ENCODE measurements at regions not wholly inside any gene's neighbourhood (a gene's known extent, or its start where the extent isn't known, plus 50 kb on each side); places are given as distances from the start of the nearest gene placed in this dataset.
A peak's percentile ranks its signal among the peaks of the same experiment; 100 is the strongest.

GRCh38 chr7:22676385-22676784, 50.6 kb upstream of the IL6 start:
- no peak for DNase-seq (ENCODE audit: low read depth, low spot score)

DNA sequence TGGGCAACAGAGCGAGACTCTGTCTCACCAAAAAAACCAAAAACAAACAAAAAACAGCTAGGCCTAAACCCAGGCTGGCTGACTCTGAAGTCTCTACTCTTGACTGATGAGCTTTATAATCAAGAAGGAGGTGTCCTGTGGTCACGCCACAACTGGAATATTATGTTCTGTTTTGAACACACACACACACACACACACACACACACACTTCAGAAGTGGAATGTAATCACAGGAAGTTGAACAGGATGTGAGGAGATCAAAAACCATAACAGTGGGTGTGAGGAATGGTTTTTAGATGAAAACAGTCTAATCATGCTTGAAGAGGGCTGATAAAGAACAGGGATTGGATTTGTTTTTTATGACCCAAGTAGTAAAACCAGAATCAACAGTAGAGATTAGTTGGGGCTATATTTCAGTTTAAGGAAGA, 51.1 kb upstream of the IL6 start:
- DNase-seq (ENCODE audit: low read depth, low spot score): no peak

GRCh38 chr7:22675421-22675820, 51.6 kb upstream of the IL6 start:
- no peak for DNase-seq (ENCODE audit: low read depth, low spot score)

- no peak for DNase-seq (ENCODE audit: low read depth, low spot score)
Observed at GRCh38 chr7:22672846-22673680, 53.9 kb upstream of the IL6 start.

DNA sequence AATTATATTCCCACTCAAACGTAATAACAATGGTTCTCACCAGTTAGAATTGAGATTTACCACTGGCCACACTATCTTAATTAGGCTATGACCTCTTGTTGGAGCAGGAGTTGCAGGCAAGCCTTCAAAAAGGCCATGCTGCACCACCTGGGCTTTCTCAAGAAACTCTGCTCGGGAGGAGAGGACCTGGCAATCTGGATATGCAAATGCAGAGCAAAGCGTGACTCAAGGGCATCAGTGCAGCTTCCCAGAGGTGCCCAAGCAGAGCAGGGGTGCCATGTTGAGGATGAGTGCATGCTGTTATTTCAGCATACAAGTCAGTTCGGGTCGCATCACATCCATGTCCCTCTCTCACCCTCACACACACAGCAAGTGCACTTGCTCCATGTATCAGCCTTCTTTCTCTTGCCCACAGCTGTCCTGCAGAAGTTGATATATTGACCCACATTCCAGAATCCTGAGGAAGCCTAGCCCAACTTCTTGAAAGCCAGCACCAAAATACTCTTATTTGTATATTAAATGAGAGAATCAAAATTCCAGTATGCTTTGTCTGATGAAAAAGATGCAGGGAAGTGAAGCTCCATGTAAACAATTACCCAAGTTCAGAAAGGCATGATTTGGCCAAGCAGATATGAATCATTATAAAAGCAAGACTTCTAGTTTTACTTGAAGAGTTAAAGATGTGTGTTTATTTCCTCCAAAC, 55.7 kb upstream of the IL6 start:
- DNase-seq (ENCODE audit: low read depth, low spot score): no peak

DNA sequence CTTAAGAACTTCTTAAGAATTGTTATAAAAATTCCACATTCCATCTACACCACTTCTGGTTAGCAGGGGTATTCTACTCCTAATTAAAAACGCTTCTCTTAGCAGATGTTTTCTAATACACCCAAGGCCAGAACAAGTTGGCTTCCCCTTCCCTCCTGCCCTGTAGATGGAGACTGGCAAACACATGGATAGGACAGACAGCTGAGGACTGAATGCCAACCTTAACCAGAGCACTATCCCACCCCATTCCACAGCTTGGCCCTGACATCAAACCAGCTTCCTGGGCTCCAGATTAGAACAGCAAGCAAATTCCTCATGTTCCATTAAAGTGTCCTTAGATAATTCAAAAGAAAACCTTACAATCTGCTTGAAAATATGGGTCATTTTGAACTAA, 56.6 kb upstream of the IL6 start:
- DNase-seq (ENCODE audit: low read depth, low spot score): no peak

- no peak for DNase-seq (ENCODE audit: low read depth, low spot score)
Observed at GRCh38 chr7:22669692-22670421, 57.1 kb upstream of the IL6 start.

- no peak for DNase-seq (ENCODE audit: low read depth, low spot score)
Observed at GRCh38 chr7:22668971-22669401, 58.0 kb upstream of the IL6 start.

GRCh38 chr7:22667562-22668239, 59.3 kb upstream of the IL6 start:
- DNase-seq (ENCODE audit: low read depth, low spot score): peak; percentile 87

GRCh38 chr7:22667187-22667561, 59.8 kb upstream of the IL6 start:
- DNase-seq (ENCODE audit: low read depth, low spot score): no peak

- no peak for DNase-seq (ENCODE audit: low read depth, low spot score)
Observed at GRCh38 chr7:22666732-22667131, 60.3 kb upstream of the IL6 start.

DNA sequence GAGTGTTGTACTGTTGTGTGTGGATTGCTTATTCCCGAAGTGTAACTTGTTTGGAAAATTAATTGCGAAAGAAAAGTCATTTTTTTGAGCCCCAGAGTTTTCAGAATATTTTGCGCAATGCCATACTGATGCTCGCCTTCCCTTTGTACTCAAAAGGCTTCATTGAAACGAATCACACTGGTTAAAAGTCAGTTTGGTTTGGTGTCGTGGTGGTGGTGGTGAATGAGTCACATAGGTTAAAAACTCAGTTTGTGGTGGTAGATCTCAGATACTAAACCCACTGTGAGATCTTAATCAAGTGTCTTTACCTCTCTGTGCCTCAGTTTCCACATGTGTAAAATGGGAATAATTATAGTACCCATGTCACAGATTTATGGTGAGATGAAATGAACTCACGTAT, 61.1 kb upstream of the IL6 start:
- no peak for DNase-seq (ENCODE audit: low read depth, low spot score)

GRCh38 chr7:22664988-22665798, 61.8 kb upstream of the IL6 start:
- DNase-seq (ENCODE audit: low read depth, low spot score): no peak

GRCh38 chr7:22663721-22664120, 63.3 kb upstream of the IL6 start:
- no peak for DNase-seq (ENCODE audit: low read depth, low spot score)

DNA sequence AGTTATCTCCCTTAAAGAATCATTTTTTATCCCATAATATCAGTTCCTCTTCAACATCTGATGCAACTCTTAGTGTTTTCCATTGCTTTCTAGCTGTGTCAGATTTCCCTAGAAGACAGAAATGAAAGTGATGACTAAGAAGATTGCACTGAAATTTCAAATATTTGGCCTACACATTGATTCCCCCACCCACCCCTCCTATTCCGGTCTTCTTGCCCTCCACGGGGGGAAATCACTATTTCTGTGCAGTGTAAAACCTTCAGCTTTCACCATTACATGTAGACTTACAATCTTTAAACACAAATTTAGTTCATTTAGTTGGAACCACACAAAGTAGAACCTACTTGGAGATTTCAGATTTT, 63.7 kb upstream of the IL6 start:
- no peak for DNase-seq (ENCODE audit: low read depth, low spot score)

- DNase-seq (ENCODE audit: low read depth, low spot score): no peak
Observed at GRCh38 chr7:22662556-22663356, 64.2 kb upstream of the IL6 start.

DNA sequence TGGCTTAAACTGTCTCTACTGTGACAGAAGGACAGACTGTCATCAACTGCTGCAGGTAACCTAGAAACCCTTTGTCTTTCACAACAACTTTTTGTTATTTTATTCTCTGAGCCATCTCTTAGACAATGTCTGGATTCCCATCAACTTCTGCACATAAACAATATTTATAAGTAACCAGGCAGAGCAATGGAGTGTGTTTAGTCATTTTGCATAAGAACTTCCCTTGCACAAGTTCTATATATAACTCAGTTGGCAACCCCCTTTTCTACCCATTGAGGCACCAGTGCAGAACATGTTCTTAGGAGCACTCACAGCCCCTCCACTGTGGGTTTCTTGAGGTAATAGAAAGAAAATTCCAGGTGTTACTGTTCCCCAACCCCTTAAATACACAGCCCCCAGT, 65.0 kb upstream of the IL6 start:
- DNase-seq (ENCODE audit: low read depth, low spot score): no peak

GRCh38 chr7:22660732-22661131, 66.3 kb upstream of the IL6 start:
- no peak for DNase-seq (ENCODE audit: low read depth, low spot score)

GRCh38 chr7:22660293-22660692, 66.7 kb upstream of the IL6 start:
- no peak for DNase-seq (ENCODE audit: low read depth, low spot score)

GRCh38 chr7:22659741-22660140, 67.3 kb upstream of the IL6 start:
- DNase-seq (ENCODE audit: low read depth, low spot score): no peak
